K562 (cell line): ENCODE measurements at regions not wholly inside any gene's neighbourhood (a gene's known extent, or its start where the extent isn't known, plus 50 kb on each side); places are given as distances from the start of the nearest gene placed in this dataset.

Experiments
- ATAC-seq: fragments of 200-7000 bp; cut with Tn5 transposase; 3 replicates; pipeline ENCODE4 v1.9.1; 2020; ENCODE audit warnings: moderate library complexity
- BruUV-seq: library from RNA; stranded (reverse); fragments of 400-500 nt; replicated peaks from 2 replicates; lab custom pipeline; 2021; lab: Mats Ljungman, UMichigan
- CTCF ChIA-PET: fragments of 300-600 bp; formaldehyde crosslinking; extraction: SDS; loops from one replicate; lab custom pipeline; 2021; ENCODE audit warnings: low intra/inter-chr PET ratio; lab: Yijun Ruan, JAX
- POLR2A ChIA-PET: fragments of 300-600, 350-650 bp; sonication (Branson Sonifier 250); formaldehyde crosslinking; extraction: SDS; loops from one replicate; lab custom pipeline; 2021; ENCODE audit warnings: antibody characterized with exemption, inconsistent platforms; lab: Yijun Ruan, JAX
- DNase-seq, 4 experiments: peaks; one replicate each; pipeline versions ENCODE4 v3.0.0 to v3.0.0-alpha.2; 2011 to 2018; ENCODE audit warnings: low spot score in 3 of 4, mixed read lengths in 3 of 4; ENCODE audit errors: extremely low read depth in 1 of 4
- FAIRE-seq: peaks from 2 replicates; lab custom pipeline; 2011; peaks lifted over from hg19 to GRCh38; lab: Jason Lieb, UNC
- H2AFZ ChIP-seq: 2 replicates; pipeline ENCODE4 v1.6.0; 2011; ENCODE audit warnings: low read depth, low read length, control low read depth, inconsistent platforms
- H3K27ac ChIP-seq: fragments of 200-600 bp; 3 replicates; pipeline ENCODE4 v1.8.0; 2011; ENCODE audit warnings: low read depth, mild to moderate bottlenecking, control low read depth, inconsistent platforms, low read length, moderate library complexity, mixed read lengths; ENCODE audit errors: extremely low read depth
- H3K27me3 ChIP-seq, 2 experiments: fragments of 300-600 bp in 1 of 2; 2 replicates in 1 of 2; 3 replicates in 1 of 2; pipeline versions ENCODE4 v1.6.0 to v1.8.0; 2011; ENCODE audit warnings: inconsistent platforms in 2 of 2, low read length in 2 of 2, mild to moderate bottlenecking in 1 of 2, mixed read lengths in 1 of 2, moderate library complexity in 1 of 2; ENCODE audit not compliant: control insufficient read depth in 2 of 2, insufficient read depth in 2 of 2
- H3K36me3 ChIP-seq: fragments of 300-600 bp; 3 replicates; pipeline ENCODE4 v1.8.0; 2011; ENCODE audit warnings: mild to moderate bottlenecking, low read length, inconsistent platforms; ENCODE audit not compliant: control insufficient read depth, insufficient read depth
- H3K4me1 ChIP-seq, 2 experiments: fragments of 200-600 bp in 1 of 2; replicated peaks in 1 of 2; 2 replicates in 1 of 2; 3 replicates in 1 of 2; pipeline versions ENCODE4 v1.5.1 to v1.8.0; 2011; ENCODE audit warnings: inconsistent platforms in 2 of 2, low read length in 2 of 2, mild to moderate bottlenecking in 1 of 2, mixed read lengths in 1 of 2, moderate library complexity in 1 of 2; ENCODE audit not compliant: control insufficient read depth in 2 of 2, insufficient read depth in 2 of 2
- H3K4me2 ChIP-seq: 2 replicates; pipeline ENCODE4 v1.6.1; 2011; ENCODE audit warnings: low read length, control low read depth, inconsistent platforms, mixed read lengths; ENCODE audit not compliant: insufficient read depth
- H3K4me3 ChIP-seq: fragments of 200-600 bp; sonication (generic), shearing (Covaris generic); 2 replicates; pipeline ENCODE4 v1.5.1; 2016; ENCODE audit warnings: control low read depth, inconsistent platforms
- H3K79me2 ChIP-seq: fragments of 200-600 bp; 3 replicates; pipeline ENCODE4 v1.8.0; 2011; ENCODE audit warnings: low read length, inconsistent platforms; ENCODE audit not compliant: control insufficient read depth, insufficient read depth
- H3K9ac ChIP-seq, 2 experiments: 2 replicates each; pipeline versions ENCODE4 v1.6.0 to v1.6.1; 2011; ENCODE audit warnings: low read depth in 2 of 2, low read length in 2 of 2, control low read depth in 1 of 2, inconsistent platforms in 1 of 2, mild to moderate bottlenecking in 1 of 2, mixed read lengths in 1 of 2; ENCODE audit not compliant: insufficient read depth in 1 of 2
- H3K9me1 ChIP-seq: one replicate; pipeline ENCODE4 v1.6.0; 2011; ENCODE audit warnings: inconsistent platforms, mild to moderate bottlenecking, low read length, moderate library complexity; ENCODE audit not compliant: control insufficient read depth, insufficient read depth
- H3K9me3 ChIP-seq: replicated peaks from 2 replicates; pipeline ENCODE4 v1.5.1; 2011; ENCODE audit warnings: low read depth, low read length, inconsistent platforms; ENCODE audit not compliant: control insufficient read depth, insufficient read depth
- H4K20me1 ChIP-seq: replicated peaks from 2 replicates; pipeline ENCODE4 v1.6.1; 2011; ENCODE audit warnings: low read length, inconsistent platforms, mixed read lengths; ENCODE audit not compliant: control insufficient read depth, insufficient read depth
- BACH1 ChIP-seq: fragments of 200-800 bp; sonication (Bioruptor generic); IDR thresholded peaks from 2 replicates; pipeline ENCODE4 v1.6.1; 2016; ENCODE audit warnings: missing genetic modification characterization, missing compliant biosample characterization
- CSDE1 ChIP-seq, 2 experiments: fragments of 450-650 bp; IDR thresholded peaks; 2 replicates each; pipeline ENCODE4 v1.6.1; 2016; ENCODE audit warnings: mild to moderate bottlenecking in 1 of 2
- RBM17 ChIP-seq: fragments of 200-400 bp; formaldehyde crosslinking; IDR thresholded peaks from 2 replicates; pipeline ENCODE4 v1.6.1; 2017; ENCODE audit warnings: low read depth, mild to moderate bottlenecking, low read length, borderline replicate concordance
- RBM39 ChIP-seq: fragments of 200-400 bp; formaldehyde crosslinking; optimal IDR thresholded peaks from 2 replicates; pipeline ENCODE3; 2018; ENCODE audit warnings: low read depth, low read length
- ZSCAN29 ChIP-seq: fragments of 450-650 bp; IDR thresholded peaks from 2 replicates; pipeline ENCODE4 v1.6.1; 2017
- WGBS: fragments of 100-300 bp; shearing (Covaris generic); methylation state at CpG from one replicate; pipeline ENCODE4 v1.1.6; 2016; ENCODE audit warnings: low coverage, mixed read lengths; ENCODE audit not compliant: insufficient coverage; ENCODE audit errors: missing lambda C conversion rate; 5-methylcytosine and 5-hydroxymethylcytosine counted together
- in situ Hi-C: fragments of 300-500 bp; cut with MboI; formaldehyde crosslinking; loops from 4 replicates; pipeline ENCODE4 v1.15.0; 2018; ENCODE audit warnings: inconsistent platforms, mixed read lengths
- intact Hi-C: fragments of 100-400 bp; cut with micrococcal nuclease; formaldehyde crosslinking; loops from 2 replicates; pipeline ENCODE4 v1.14.2; 2022
- TF ChIP-seq, protein P1 (sequence below): fragments of 450-650 bp; formaldehyde crosslinking; IDR thresholded peaks from 2 replicates; pipeline ENCODE4 v1.4.0; 2020; ENCODE audit warnings: mild to moderate bottlenecking, mixed read lengths

DNA sequence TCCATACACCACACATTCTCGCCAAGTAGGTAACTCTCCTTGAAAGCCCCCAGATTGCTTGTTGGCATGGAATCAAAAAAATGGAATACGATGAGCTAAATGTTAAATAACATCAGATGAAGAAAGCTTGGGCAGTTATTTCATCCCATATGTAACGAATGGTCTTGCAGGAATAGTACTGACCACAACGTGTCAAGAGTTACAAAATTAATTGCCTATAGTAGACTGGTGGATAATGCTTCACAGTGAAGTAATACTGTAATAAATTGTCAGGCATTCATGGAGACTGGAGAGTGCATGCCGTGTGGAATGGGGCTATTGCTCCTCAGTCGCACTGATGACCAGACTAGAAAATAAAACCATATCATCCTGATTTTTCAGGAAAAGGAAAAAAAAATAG lies 1628.7 kb downstream of the MAT2B start:
- WGBS: 3% methylated on average over 6 of the region's 6 CpGs
- no peaks in the 10 kb centered on the region for H3K9me1 ChIP-seq
- CTCF ChIA-PET: no interaction called here
- no peaks in the 10 kb centered on the region for H3K27me3 ChIP-seq
- TF ChIP-seq BACH1 (tag) (no peak), RBM39 (no peak), RBM17 (no peak), ZSCAN29 (no peak), CSDE1 (IDR thresholded peaks at IDR 0.05) (no peak)
- TF ChIP-seq, protein P1, sequence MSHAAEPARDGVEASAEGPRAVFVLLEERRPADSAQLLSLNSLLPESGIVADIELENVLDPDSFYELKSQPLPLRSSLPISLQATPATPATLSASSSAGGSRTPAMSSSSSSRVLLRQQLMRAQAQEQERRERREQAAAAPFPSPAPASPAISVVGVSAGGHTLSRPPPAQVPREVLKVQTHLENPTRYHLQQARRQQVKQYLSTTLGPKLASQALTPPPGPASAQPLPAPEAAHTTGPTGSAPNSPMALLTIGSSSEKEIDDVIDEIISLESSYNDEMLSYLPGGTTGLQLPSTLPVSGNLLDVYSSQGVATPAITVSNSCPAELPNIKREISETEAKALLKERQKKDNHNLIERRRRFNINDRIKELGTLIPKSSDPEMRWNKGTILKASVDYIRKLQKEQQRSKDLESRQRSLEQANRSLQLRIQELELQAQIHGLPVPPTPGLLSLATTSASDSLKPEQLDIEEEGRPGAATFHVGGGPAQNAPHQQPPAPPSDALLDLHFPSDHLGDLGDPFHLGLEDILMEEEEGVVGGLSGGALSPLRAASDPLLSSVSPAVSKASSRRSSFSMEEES (CRISPR knock-in tag): no peak
- TF ChIP-seq, all 486 proteins: peak for 0
- in situ Hi-C loops (no loop called here), intact Hi-C loops (no loop called here)
- no TSS peak for BruUV-seq
- Histone ChIP-seq H3K4me1 (no peaks in the 10 kb centered on the region), H3K4me3 (no peak overlapping the region), H3K36me3 (no peaks in the 10 kb centered on the region), H3K9me3 (no peaks in the 10 kb centered on the region), H3K9ac (no peak overlapping the region), H2AFZ (no peak overlapping the region), H3K27ac (no peak overlapping the region), H3K4me2 (no peak overlapping the region), H3K79me2 (no peaks in the 10 kb centered on the region), H4K20me1 (no peaks in the 10 kb centered on the region)
- FAIRE-seq: no peak
- no peak for DNase-seq
- ATAC-seq: no peak
- POLR2A ChIA-PET: no interaction called here
